GM12878 (cell line): ENCODE measurements at regions not wholly inside any gene's neighbourhood (a gene's known extent, or its start where the extent isn't known, plus 50 kb on each side); places are given as distances from the start of the nearest gene placed in this dataset.

ENCODE experiments used
- CEBPB ChIP-seq, 2 experiments: fragments of 150-350 bp in 1 of 2; IDR thresholded peaks; 2 replicates each; pipeline ENCODE4 v1.6.1; 2012 to 2014; ENCODE audit warnings: low read depth in 2 of 2, low read length in 2 of 2, borderline replicate concordance in 1 of 2, inconsistent platforms in 1 of 2
- HDGF ChIP-seq: fragments of 450-650 bp; IDR thresholded peaks from 2 replicates; pipeline ENCODE4 v1.6.1; 2016; ENCODE audit warnings: antibody characterized with exemption
- RCOR1 ChIP-seq: conservative IDR thresholded peaks from 2 replicates; pipeline ENCODE4 v1.6.1; 2012; ENCODE audit warnings: low read depth, low read length, improper control_type of control experiment
- TF ChIP-seq, protein P1 (sequence below), 3 experiments: IDR thresholded peaks in 2 of 3; conservative IDR thresholded peaks in 1 of 3; 2 replicates each; pipeline ENCODE4 v1.5.1; 2011; ENCODE audit warnings: low read depth in 3 of 3, low read length in 3 of 3, mild to moderate bottlenecking in 3 of 3, control low read depth in 2 of 3, moderate library complexity in 2 of 3, inconsistent platforms in 1 of 3, mixed read lengths in 1 of 3; ENCODE audit not compliant: control insufficient read depth in 2 of 3, insufficient read depth in 1 of 3; ENCODE audit errors: extremely low read depth in 1 of 3

- TF ChIP-seq CEBPB (IDR thresholded peaks at IDR 0.05; ENCODE audit: borderline replicate concordance in 1 of 2, low read depth in 2 of 2, low read length in 2 of 2) (no peak), RCOR1 (no peak), HDGF (no peak)
- TF ChIP-seq, protein P1, sequence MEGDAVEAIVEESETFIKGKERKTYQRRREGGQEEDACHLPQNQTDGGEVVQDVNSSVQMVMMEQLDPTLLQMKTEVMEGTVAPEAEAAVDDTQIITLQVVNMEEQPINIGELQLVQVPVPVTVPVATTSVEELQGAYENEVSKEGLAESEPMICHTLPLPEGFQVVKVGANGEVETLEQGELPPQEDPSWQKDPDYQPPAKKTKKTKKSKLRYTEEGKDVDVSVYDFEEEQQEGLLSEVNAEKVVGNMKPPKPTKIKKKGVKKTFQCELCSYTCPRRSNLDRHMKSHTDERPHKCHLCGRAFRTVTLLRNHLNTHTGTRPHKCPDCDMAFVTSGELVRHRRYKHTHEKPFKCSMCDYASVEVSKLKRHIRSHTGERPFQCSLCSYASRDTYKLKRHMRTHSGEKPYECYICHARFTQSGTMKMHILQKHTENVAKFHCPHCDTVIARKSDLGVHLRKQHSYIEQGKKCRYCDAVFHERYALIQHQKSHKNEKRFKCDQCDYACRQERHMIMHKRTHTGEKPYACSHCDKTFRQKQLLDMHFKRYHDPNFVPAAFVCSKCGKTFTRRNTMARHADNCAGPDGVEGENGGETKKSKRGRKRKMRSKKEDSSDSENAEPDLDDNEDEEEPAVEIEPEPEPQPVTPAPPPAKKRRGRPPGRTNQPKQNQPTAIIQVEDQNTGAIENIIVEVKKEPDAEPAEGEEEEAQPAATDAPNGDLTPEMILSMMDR (IDR thresholded peaks at IDR 0.05 in 2 of 3, conservative IDR thresholded peaks at IDR 0.05 in 1 of 3; ENCODE audit: control insufficient read depth in 2 of 3, extremely low read depth in 1 of 3, insufficient read depth in 1 of 3, low read depth in 3 of 3, low read length in 3 of 3) = no peak
These were observed 366.3 kb downstream of the TBX15 start for GRCh38 chr1:118621839-118622238.
